AG04449 (cell line): ENCODE measurements at regions not wholly inside any gene's neighbourhood (a gene's known extent, or its start where the extent isn't known, plus 50 kb on each side); places are given as distances from the start of the nearest gene placed in this dataset.

Source experiments
- CTCF ChIA-PET: fragments of 350-600 bp; formaldehyde crosslinking; extraction: SDS; loops from one replicate; lab custom pipeline; 2021; ENCODE audit warnings: antibody characterized with exemption; lab: Yijun Ruan, JAX
- POLR2A ChIA-PET: fragments of 400-600, 350-600 bp; formaldehyde crosslinking; extraction: SDS; loops from one replicate; lab custom pipeline; 2020; ENCODE audit warnings: antibody characterized with exemption, inconsistent platforms; lab: Yijun Ruan, JAX
- DNase-seq: peaks from one replicate; pipeline ENCODE4 v3.0.0-alpha.2; 2010; ENCODE audit warnings: low read depth, low spot score
- H3K4me3 ChIP-seq: 2 replicates; pipeline ENCODE4 v1.5.1; 2011; ENCODE audit warnings: low read depth, mild to moderate bottlenecking, control low read depth, low read length
- TF ChIP-seq, protein P1 (sequence below): IDR thresholded peaks from one replicate; pipeline ENCODE4 v1.5.1; 2011; ENCODE audit warnings: mild to moderate bottlenecking, moderate library complexity, low read length, control low read depth, inconsistent platforms; ENCODE audit not compliant: insufficient read depth; ENCODE audit errors: missing control alignments

DNA sequence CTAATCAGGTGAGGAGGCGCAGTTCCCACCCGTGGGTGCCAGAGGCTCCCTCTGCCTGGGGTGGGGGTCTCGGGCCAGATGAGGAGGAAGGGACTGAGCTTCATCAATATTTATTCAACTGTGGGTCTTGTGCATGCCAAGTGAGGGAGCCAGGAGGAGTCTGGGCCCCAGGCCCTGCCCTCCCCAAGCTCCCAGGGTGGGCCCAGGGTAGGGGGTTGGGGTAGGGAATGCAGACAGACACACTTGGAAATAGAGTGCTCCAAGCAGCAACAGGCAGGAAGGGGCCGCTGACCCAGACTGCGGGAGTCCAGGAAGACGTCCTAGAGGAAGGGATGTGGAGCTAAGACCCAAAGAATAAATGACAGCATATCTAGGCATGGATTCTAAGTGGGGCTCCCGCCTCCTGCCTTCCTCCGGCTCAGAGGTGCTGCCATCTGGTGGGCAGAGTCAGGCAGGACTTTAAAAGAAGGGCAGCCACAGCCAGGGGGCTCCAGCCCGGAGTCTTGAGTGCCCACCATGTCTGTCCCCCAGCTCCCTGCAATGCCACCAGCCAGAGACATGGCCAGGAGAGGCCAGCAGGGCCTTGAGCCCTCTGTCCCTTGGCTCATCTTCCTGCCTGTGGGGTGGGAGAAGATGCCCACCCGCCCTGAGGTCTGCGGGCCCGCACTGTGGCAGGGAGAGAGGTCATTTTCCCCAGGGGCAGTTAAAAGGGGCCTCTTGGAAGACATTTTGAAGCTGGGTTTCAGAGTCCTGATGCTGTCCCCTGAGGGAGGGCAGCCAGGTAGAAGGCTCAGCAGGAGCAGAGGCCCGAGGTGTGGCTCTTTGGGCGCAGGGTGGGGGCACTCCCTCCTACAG lies 70.1 kb downstream of the PHETA1 start:
- DNase-seq, result no peak
- CTCF ChIA-PET, result interaction anchor here (0.7 to 4.8 kb wide), 25 partner anchors 9 to 411 kb away, joined by 3 to 45 read pairs (median 5); no protein-coding TSS in a partner anchor
- POLR2A ChIA-PET, result no interaction called here
- H3K4me3 ChIP-seq, result no peak overlapping the region
- TF ChIP-seq, protein P1, sequence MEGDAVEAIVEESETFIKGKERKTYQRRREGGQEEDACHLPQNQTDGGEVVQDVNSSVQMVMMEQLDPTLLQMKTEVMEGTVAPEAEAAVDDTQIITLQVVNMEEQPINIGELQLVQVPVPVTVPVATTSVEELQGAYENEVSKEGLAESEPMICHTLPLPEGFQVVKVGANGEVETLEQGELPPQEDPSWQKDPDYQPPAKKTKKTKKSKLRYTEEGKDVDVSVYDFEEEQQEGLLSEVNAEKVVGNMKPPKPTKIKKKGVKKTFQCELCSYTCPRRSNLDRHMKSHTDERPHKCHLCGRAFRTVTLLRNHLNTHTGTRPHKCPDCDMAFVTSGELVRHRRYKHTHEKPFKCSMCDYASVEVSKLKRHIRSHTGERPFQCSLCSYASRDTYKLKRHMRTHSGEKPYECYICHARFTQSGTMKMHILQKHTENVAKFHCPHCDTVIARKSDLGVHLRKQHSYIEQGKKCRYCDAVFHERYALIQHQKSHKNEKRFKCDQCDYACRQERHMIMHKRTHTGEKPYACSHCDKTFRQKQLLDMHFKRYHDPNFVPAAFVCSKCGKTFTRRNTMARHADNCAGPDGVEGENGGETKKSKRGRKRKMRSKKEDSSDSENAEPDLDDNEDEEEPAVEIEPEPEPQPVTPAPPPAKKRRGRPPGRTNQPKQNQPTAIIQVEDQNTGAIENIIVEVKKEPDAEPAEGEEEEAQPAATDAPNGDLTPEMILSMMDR, result peak; percentile 85

DNA sequence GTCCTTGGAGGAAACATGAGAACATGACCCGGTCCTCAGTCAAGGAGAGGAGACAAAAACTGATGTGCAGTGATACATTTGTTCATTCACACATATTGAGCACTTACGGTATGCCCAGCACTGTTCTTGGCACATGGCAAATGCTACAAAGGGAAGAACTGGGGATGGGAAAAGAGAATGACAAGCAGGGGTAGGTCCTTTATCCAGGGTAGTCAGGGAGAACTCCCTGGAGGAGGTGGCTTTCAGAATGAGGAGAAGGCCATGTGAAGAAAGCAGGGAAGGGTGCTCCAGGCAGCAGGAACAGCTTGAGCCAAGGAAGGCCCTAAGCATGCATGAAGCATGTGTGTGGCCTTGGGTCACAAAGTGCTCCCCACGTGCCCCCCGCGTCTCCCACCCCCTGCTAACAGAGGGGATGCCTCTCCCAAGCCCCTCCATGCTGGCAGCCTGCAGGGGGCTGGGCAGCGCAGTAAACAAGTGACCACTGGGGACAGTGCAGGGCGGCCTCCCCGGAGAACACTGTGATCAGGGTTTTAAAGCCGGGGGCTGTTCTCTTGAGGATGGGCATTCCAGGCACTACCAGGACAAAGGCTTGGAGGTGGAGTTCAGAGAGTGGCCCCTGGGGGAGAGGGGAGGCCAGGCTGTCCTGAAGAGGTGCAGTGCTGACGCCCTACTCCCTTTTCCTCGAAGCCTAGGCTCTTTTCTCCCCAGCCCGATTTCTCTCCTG lies 71.0 kb downstream of the PHETA1 start:
- TF ChIP-seq, protein P1, result no peak
- POLR2A ChIA-PET, result no interaction called here
- no peak for DNase-seq
- no peak overlapping the region for H3K4me3 ChIP-seq
- CTCF ChIA-PET, result interaction anchor here (0.9 to 4.8 kb wide), 18 partner anchors 8 to 410 kb away, joined by 3 to 45 read pairs (median 6); no protein-coding TSS in a partner anchor

DNA sequence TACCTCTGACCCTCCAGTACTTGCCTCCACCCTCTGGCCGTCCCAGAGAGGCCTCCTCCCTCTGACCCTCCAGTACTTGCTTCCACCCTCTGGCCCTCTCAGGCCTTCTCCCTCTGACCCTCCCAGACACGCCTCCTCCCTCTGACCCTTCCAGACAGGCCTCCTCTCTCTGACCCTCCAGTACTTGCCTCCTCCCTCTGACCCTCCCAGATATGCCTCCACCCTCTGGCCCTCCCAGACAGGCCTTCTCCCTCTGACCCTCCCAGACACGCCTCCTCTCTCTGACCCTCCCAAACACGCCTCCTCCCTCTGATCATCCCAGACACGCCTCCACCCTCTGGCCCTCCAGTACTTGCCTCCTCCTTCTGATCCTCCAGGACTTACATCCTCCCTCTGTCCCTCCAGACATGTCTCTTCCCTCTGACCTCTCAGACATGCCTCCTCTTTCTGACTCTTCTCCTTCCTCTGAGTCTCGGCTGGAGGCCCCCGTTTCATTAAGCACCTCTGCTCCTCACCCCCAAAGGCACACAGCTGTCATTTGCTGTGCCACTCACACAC lies 71.9 kb downstream of the PHETA1 start:
- H3K4me3 ChIP-seq, result no peak overlapping the region

DNA sequence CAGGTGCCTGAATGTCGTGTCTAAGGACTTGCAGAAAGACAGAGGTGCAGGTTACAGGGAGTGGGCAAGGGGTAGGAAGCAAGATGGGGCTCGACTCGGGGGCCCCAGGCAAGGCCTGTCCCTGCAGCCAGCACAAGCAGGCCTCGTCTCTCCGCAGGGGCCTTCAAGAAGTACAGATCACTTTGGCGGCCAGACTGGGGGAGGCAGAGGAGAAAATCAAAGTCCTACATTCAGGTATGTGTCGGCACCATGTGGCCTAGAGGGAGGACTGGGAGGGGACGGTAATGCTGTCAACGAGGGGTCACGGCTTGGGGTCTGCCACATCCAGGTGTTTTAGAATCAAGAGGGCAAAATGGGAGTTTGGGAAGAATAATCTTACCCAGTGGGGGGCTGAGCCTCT lies 73.7 kb downstream of the PHETA1 start:
- H3K4me3 ChIP-seq, result no peak overlapping the region
- DNase-seq, result no peak
- ChIA-PET CTCF (no interaction called here), POLR2A (no interaction called here)
- TF ChIP-seq, protein P1, result no peak

More for the DNA sequence above, 71.9 kb downstream of the PHETA1 start:
- CTCF ChIA-PET, result interaction anchor here (1.1 kb wide), 1 partner anchor 359 kb away, joined by 3 read pairs; no protein-coding TSS in a partner anchor
- DNase-seq, result no peak
- TF ChIP-seq, protein P1, result no peak
- POLR2A ChIA-PET, result no interaction called here

DNA sequence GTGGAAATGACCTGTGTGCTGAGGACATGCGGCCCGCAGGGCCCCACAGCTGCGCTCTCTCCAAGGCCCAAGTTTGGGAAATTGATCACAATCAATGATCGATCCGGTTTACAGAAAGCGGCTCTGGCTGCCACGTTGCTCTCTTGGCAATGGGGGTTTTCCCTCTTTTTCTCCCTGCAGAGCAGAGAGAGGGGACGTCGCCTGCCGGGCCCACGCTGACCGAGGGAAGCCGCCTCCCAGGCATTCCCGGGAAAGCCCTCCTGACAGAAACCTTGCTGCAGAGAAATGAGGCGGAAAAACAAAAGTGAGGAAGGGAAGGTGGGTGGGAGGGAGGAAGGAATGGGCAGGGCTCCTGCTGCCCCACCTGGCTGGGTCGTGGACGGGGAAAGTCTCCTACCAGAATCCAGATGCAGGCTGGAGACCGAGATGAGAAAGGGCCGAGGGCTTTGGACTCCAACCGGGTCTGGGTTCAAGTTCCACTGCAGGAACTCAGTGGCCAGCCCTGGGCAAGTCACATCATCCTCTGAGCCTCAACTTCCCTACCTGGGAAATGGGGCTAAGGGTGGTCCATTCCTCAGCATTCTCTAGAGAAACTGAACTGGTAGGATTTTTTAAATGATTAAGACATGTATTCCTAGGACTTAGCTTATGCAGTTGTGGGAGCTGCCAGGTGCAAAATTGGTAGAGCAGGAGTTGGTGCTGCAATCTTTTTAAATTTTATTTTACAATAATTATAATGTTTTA lies 75.5 kb downstream of the PHETA1 start:
- DNase-seq, result no peak
- POLR2A ChIA-PET, result no interaction called here
- H3K4me3 ChIP-seq, result no peak overlapping the region
- CTCF ChIA-PET, result no interaction called here
- TF ChIP-seq, protein P1, result no peak
